T-helper 2 cell treated with Interferon-gamma antibody and Interleukin-4, amounts not matched to agents 5 μg/mL and 100 μg/mL, for 36 hours (primary cell): ENCODE measurements at regions not wholly inside any gene's neighbourhood (a gene's known extent, or its start where the extent isn't known, plus 50 kb on each side); places are given as distances from the start of the nearest gene placed in this dataset.

Experiments used
- DNase-seq: peaks from one replicate; pipeline ENCODE4 v3.0.0; 2021; ENCODE audit warnings: low spot score
- H3K27ac Mint-ChIP-seq: one replicate; pipeline ENCODE4 v1.8.0; 2021; ENCODE audit warnings: mild to moderate bottlenecking, mixed read lengths
- H3K27me3 Mint-ChIP-seq: one replicate; pipeline ENCODE4 v1.8.0; 2021; ENCODE audit warnings: low read depth, mixed read lengths
- H3K36me3 Mint-ChIP-seq: one replicate; pipeline ENCODE4 v1.8.0; 2021; ENCODE audit warnings: low read depth, mixed read lengths
- H3K4me1 Mint-ChIP-seq: one replicate; pipeline ENCODE4 v1.8.0; 2021; ENCODE audit warnings: low read depth, mixed read lengths
- H3K4me3 Mint-ChIP-seq: one replicate; pipeline ENCODE4 v1.8.0; 2022; ENCODE audit warnings: mild to moderate bottlenecking, moderate library complexity, mixed read lengths
- H3K9me3 Mint-ChIP-seq: one replicate; pipeline ENCODE4 v1.8.0; 2021; ENCODE audit warnings: mixed read lengths

GRCh38 chr22:49278340-49278739 is 549.3 kb downstream of the BRD1 start:
- Mint-ChIP-seq H3K27me3 (no peaks in the 10 kb centered on the region), H3K9me3 (no peaks in the 10 kb centered on the region), H3K4me1 (no peaks in the 10 kb centered on the region), H3K4me3 (no peak overlapping the region), H3K27ac (no peak overlapping the region), H3K36me3 (no peaks in the 10 kb centered on the region)
- DNase-seq: no peak

DNA sequence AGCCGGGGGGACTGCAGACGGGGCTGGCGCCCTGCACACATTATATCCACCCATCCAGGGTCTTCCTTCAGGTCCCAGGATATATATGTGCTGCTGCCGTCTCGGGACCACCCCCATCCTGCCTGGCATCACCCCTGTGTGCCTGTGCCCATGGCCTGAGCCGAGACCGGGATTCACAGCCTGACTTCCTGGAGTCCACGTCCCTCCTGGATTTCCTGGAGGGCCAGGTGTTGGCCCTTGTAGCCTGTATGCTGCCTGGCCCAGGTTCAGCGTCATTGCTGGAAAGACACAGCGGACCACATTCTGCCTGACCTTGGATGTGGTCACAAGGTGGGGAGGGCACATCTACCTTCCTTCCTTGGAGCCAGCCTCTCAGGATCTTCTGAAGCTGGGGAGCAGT is 551.1 kb downstream of the BRD1 start:
- H3K27me3 Mint-ChIP-seq: no peaks in the 10 kb centered on the region

DNA sequence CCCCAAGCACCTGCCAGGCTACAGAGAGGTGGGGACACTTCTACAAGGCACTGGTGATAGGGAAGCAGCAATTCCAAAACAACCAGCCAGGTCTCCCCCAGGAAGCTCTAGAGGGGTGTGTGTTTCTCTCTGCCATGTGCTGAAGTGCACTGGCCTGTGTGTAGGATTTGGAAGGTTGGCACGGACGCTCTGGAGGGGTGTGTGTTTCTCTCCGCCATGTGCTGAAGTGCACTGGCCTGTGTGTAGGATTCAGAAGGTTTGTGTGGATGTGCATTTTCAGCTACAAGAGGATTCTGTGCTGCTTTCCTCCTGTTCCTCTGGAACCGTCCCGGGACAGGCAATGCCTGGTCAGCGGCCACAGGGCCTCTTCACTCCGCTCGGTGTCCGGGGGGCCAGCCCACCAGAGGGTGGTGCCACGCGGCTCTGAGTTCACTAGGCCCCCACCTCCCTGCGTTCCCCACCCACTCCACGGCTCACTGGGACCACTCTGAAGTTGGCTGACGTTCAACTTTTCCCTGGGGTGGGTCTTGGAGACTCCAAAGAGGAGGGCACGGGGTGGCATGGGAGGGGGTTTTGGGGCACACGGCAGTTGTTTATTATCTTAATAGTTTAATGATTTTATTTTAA is 552.8 kb downstream of the BRD1 start:
- H3K27ac Mint-ChIP-seq: no peak overlapping the region
- H3K4me1 Mint-ChIP-seq: no peaks in the 10 kb centered on the region
- H3K4me3 Mint-ChIP-seq: no peak overlapping the region
- H3K9me3 Mint-ChIP-seq: no peaks in the 10 kb centered on the region
- DNase-seq: no peak
- no peaks in the 10 kb centered on the region for H3K27me3 Mint-ChIP-seq
- H3K36me3 Mint-ChIP-seq: no peaks in the 10 kb centered on the region

More for the DNA sequence above, 551.1 kb downstream of the BRD1 start:
- no peak overlapping the region for H3K27ac Mint-ChIP-seq
- H3K36me3 Mint-ChIP-seq: no peaks in the 10 kb centered on the region
- DNase-seq: no peak
- H3K4me3 Mint-ChIP-seq: no peak overlapping the region
- H3K9me3 Mint-ChIP-seq: no peaks in the 10 kb centered on the region
- no peaks in the 10 kb centered on the region for H3K4me1 Mint-ChIP-seq

- H3K4me3 Mint-ChIP-seq: no peak overlapping the region
- no peak overlapping the region for H3K27ac Mint-ChIP-seq
- H3K9me3 Mint-ChIP-seq: no peaks in the 10 kb centered on the region
- H3K4me1 Mint-ChIP-seq: no peaks in the 10 kb centered on the region
- DNase-seq: no peak
- no peaks in the 10 kb centered on the region for H3K36me3 Mint-ChIP-seq
- H3K27me3 Mint-ChIP-seq: peaks cover 5% of the 10 kb centered on the region
Measured at GRCh38 chr22:49272546-49273125, 555.0 kb downstream of the BRD1 start.

GRCh38 chr22:49271831-49272230 is 555.8 kb downstream of the BRD1 start:
- Mint-ChIP-seq H3K9me3 (no peaks in the 10 kb centered on the region), H3K36me3 (no peaks in the 10 kb centered on the region), H3K27me3 (peaks cover 5% of the 10 kb centered on the region), H3K27ac (no peak overlapping the region), H3K4me3 (no peak overlapping the region), H3K4me1 (no peaks in the 10 kb centered on the region)
- DNase-seq: no peak

DNA sequence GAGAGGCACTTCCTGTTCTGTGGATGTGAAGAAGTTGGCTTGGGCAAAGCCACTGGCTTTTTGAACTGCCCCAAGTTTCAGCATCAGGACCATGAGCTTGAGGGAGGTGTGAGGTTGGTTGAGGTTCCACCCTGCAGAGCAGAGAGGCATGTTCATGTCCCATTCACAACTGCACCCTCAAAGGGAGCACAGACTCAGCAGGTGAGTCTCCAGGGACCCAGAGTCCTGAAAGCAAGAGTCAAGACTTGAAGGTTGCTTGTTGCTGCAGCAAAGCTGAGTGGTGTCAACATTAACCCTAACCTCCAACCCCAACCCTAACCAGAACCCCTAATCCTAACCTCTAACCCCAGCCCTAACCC is 556.3 kb downstream of the BRD1 start:
- Mint-ChIP-seq H3K27me3 (peaks cover 5% of the 10 kb centered on the region), H3K4me3 (no peak overlapping the region), H3K4me1 (no peaks in the 10 kb centered on the region), H3K36me3 (no peaks in the 10 kb centered on the region), H3K27ac (no peak overlapping the region), H3K9me3 (no peaks in the 10 kb centered on the region)
- no peak for DNase-seq

DNA sequence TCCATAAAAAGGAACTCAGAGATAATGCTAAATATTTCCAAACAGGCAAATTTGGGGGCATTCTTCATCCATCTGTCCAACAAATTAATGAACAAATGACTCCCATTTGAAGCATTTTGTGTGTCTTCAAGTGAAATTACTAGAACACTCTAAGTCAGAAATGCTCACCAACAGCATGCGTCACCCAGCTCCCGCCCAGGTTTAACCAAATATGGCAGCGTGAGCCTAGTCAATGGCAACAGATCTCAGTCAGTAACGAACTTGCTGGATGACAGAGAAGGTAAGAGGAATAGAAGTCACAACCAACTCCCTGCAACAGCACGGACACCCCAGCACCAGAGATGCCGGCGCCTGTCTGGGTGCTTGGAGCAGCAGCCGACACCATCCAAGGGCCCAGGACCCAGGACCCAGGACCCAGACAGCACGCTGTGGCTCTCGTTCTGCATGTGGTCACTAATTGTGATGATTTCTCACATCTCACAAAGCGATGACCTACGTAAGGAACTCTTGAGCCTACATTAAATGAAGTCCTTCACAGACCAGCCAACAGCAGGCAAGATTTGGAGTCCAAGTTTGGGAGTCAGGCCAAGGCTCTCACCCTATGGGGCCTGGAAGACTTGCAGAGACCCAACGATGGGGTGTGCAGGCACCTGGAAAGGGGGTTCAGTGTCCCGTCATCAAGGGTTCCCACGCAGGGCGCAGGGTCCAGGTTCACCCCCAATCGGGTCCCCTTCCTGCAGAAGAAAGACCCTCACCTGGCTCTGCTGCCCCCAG is 556.9 kb downstream of the BRD1 start:
- Mint-ChIP-seq H3K9me3 (no peaks in the 10 kb centered on the region), H3K4me3 (no peak overlapping the region), H3K27ac (no peak overlapping the region), H3K36me3 (no peaks in the 10 kb centered on the region), H3K4me1 (no peaks in the 10 kb centered on the region), H3K27me3 (peaks cover 5% of the 10 kb centered on the region)
- no peak for DNase-seq

GRCh38 chr22:49269928-49270327 is 557.7 kb downstream of the BRD1 start:
- no peak for DNase-seq
- Mint-ChIP-seq H3K36me3 (no peaks in the 10 kb centered on the region), H3K27me3 (peaks cover 5% of the 10 kb centered on the region), H3K9me3 (no peaks in the 10 kb centered on the region), H3K4me1 (no peaks in the 10 kb centered on the region), H3K4me3 (no peak overlapping the region), H3K27ac (no peak overlapping the region)

GRCh38 chr22:49269371-49269770 is 558.3 kb downstream of the BRD1 start:
- DNase-seq: no peak
- Mint-ChIP-seq H3K4me1 (no peaks in the 10 kb centered on the region), H3K4me3 (no peak overlapping the region), H3K27me3 (peaks cover 5% of the 10 kb centered on the region), H3K36me3 (no peaks in the 10 kb centered on the region), H3K9me3 (no peaks in the 10 kb centered on the region), H3K27ac (no peak overlapping the region)

- no peak for DNase-seq
- Mint-ChIP-seq H3K4me3 (no peak overlapping the region), H3K36me3 (no peaks in the 10 kb centered on the region), H3K9me3 (no peaks in the 10 kb centered on the region), H3K27me3 (peaks cover 5% of the 10 kb centered on the region), H3K4me1 (no peaks in the 10 kb centered on the region), H3K27ac (no peak overlapping the region)
Measured at GRCh38 chr22:49268924-49269323, 558.7 kb downstream of the BRD1 start.

DNA sequence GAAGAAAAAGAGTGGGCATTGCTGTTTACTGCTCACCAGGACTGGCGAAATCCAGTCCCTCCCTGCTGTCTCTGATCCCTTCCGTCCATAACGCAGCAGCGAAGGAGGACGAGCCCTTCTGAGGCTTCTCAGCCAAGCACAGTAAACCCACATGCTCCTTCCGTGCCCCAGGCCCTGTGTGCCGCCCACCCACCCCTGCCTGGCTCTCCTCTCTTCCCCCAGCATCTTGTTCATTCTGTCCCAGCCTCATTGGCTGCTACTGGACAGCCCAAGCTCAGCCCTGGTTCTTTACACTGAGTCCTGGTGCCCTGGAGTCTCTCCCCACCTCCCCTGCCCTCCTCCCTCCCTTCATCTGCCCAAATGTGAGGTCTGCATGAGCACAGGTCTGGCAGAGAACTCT is 559.7 kb downstream of the BRD1 start:
- Mint-ChIP-seq H3K36me3 (no peaks in the 10 kb centered on the region), H3K4me1 (no peaks in the 10 kb centered on the region), H3K27ac (no peak overlapping the region), H3K9me3 (no peaks in the 10 kb centered on the region), H3K27me3 (peaks cover 5% of the 10 kb centered on the region), H3K4me3 (no peak overlapping the region)
- DNase-seq: no peak

GRCh38 chr22:49266561-49267519 is 560.8 kb downstream of the BRD1 start:
- no peak overlapping the region for H3K4me3 Mint-ChIP-seq
- H3K4me1 Mint-ChIP-seq: no peaks in the 10 kb centered on the region
- no peak for DNase-seq
- no peaks in the 10 kb centered on the region for H3K9me3 Mint-ChIP-seq
- H3K27me3 Mint-ChIP-seq: peaks cover 5% of the 10 kb centered on the region
- no peaks in the 10 kb centered on the region for H3K36me3 Mint-ChIP-seq
- no peak overlapping the region for H3K27ac Mint-ChIP-seq

- Mint-ChIP-seq H3K27me3 (peaks cover 5% of the 10 kb centered on the region), H3K27ac (no peak overlapping the region), H3K4me3 (no peak overlapping the region), H3K4me1 (no peaks in the 10 kb centered on the region), H3K36me3 (no peaks in the 10 kb centered on the region), H3K9me3 (no peaks in the 10 kb centered on the region)
- no peak for DNase-seq
Measured at GRCh38 chr22:49264696-49265095, 563.0 kb downstream of the BRD1 start.

DNA sequence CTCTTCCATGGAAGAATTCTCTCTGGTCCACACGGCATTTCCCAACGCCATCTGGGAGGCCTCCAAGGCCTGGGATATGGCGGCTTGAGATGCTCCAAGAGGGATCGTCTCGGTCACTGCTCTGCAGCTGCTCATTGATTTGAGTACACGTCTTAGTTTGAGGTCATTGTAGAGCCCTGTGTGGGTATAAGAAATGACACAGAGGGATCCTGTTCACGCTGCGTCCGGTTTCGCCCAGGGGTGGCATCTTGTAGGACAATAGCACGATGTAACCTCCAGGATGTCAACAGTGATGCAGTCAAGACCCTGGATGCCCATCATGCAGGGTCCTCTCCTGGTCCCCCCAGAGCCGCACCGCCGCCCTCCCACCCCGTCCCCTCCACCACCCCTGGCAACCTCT is 564.6 kb downstream of the BRD1 start:
- Mint-ChIP-seq H3K36me3 (no peaks in the 10 kb centered on the region), H3K4me1 (no peaks in the 10 kb centered on the region), H3K4me3 (no peak overlapping the region), H3K27ac (no peak overlapping the region), H3K9me3 (no peaks in the 10 kb centered on the region), H3K27me3 (no peaks in the 10 kb centered on the region)
- DNase-seq: no peak
